Panc1 (cell line): ENCODE measurements at regions not wholly inside any gene's neighbourhood (a gene's known extent, or its start where the extent isn't known, plus 50 kb on each side); places are given as distances from the start of the nearest gene placed in this dataset.

ENCODE experiments used
- ATAC-seq: fragments of 200-7000 bp; cut with Tn5 transposase; 2 replicates; pipeline ENCODE4 v1.9.1; 2020; ENCODE audit warnings: mild to moderate bottlenecking, moderate library complexity
- BruUV-seq: library from RNA; stranded (reverse); fragments of 400-500 nt; replicated peaks from 2 replicates; lab custom pipeline; 2021; lab: Mats Ljungman, UMichigan
- CTCF ChIA-PET: fragments of 300-600 bp; sonication (Branson Sonifier 250); formaldehyde crosslinking; loops from one replicate; lab custom pipeline; 2022; ENCODE audit warnings: antibody characterized with exemption; lab: Charles Lee
- POLR2A ChIA-PET: fragments of 300-600 bp; sonication (Branson Sonifier 250); formaldehyde crosslinking; loops from one replicate; lab custom pipeline; 2022; ENCODE audit warnings: antibody characterized with exemption; lab: Charles Lee
- DNase-seq: peaks from one replicate; pipeline ENCODE4 v3.0.0-alpha.2; 2010; ENCODE audit warnings: low read depth, low spot score
- H3K27ac ChIP-seq: 2 replicates; pipeline ENCODE4 v1.5.1; 2011; ENCODE audit warnings: mild to moderate bottlenecking, low read length, inconsistent platforms
- H3K27me3 ChIP-seq: fragments of 200-500 bp; sonication (Bioruptor generic); 2 replicates; pipeline ENCODE4 v1.6.0; 2014; ENCODE audit warnings: low read length, inconsistent platforms; ENCODE audit not compliant: control insufficient read depth, insufficient read depth
- H3K36me3 ChIP-seq: fragments of 200-500 bp; sonication (Bioruptor generic); 2 replicates; pipeline ENCODE4 v1.5.1; 2014; ENCODE audit warnings: inconsistent platforms, mild to moderate bottlenecking, low read length, moderate library complexity; ENCODE audit not compliant: control insufficient read depth, insufficient read depth
- H3K4me1 ChIP-seq: 2 replicates; pipeline ENCODE4 v1.5.1; 2011; ENCODE audit warnings: inconsistent platforms, mild to moderate bottlenecking, low read length, moderate library complexity; ENCODE audit not compliant: control insufficient read depth, insufficient read depth
- H3K4me3 ChIP-seq, 2 experiments: 2 replicates each; pipeline ENCODE4 v1.5.1; 2011 to 2012; ENCODE audit warnings: low read depth in 2 of 2, low read length in 2 of 2, mild to moderate bottlenecking in 2 of 2, inconsistent platforms in 1 of 2, moderate library complexity in 1 of 2
- H3K9me3 ChIP-seq: fragments of 200-500 bp; sonication (Bioruptor generic); 2 replicates; pipeline ENCODE4 v1.5.1; 2014; ENCODE audit warnings: low read depth, mild to moderate bottlenecking, inconsistent platforms, low read length, moderate library complexity; ENCODE audit not compliant: control insufficient read depth, insufficient read depth
- CTCF ChIP-seq: fragments of 450-650 bp; IDR thresholded peaks from 2 replicates; pipeline ENCODE4 v1.5.1; 2017; ENCODE audit warnings: mild to moderate bottlenecking
- POLR2AphosphoS5 ChIP-seq: IDR thresholded peaks from 2 replicates; pipeline ENCODE4 v1.6.1; 2012; ENCODE audit warnings: mild to moderate bottlenecking, low read depth, low read length, moderate library complexity
- SIN3A ChIP-seq: IDR thresholded peaks from 2 replicates; pipeline ENCODE4 v1.6.1; 2012; ENCODE audit warnings: low read depth, mild to moderate bottlenecking, low read length, moderate library complexity, borderline replicate concordance; ENCODE audit not compliant: insufficient read depth
- TCF7L2 ChIP-seq: IDR thresholded peaks from 2 replicates; pipeline ENCODE4 v1.6.1; 2011; ENCODE audit warnings: mild to moderate bottlenecking, low read depth, low read length, inconsistent platforms
- in situ Hi-C: cut with HindIII; loops from 2 replicates; pipeline ENCODE4 v1.10.0; 2016; ENCODE audit warnings: low sequenced_read_pairs, low pct_unique_long_range_greater_than_20kb
- intact Hi-C: fragments of 100-400 bp; cut with micrococcal nuclease; formaldehyde crosslinking; loops from one replicate; pipeline ENCODE4 v1.10.0; 2022; ENCODE audit not compliant: unreplicated experiment
- TF ChIP-seq, protein P1 (sequence below), 2 experiments: IDR thresholded peaks; 2 replicates each; pipeline ENCODE4 v1.6.1; 2011 to 2012; ENCODE audit warnings: low read depth in 2 of 2, control low read depth in 1 of 2, low read length in 1 of 2, mild to moderate bottlenecking in 1 of 2, moderate library complexity in 1 of 2; ENCODE audit not compliant: insufficient read depth in 1 of 2

- H3K4me1 ChIP-seq, result peaks cover 3% of the 10 kb centered on the region; the same call in 1 of the 2 replicates
- DNase-seq, result no peak
Observed at GRCh38 chr2:240350006-240350355, 85.5 kb upstream of the GPC1 start.

GRCh38 chr2:240350696-240351087 is 84.8 kb upstream of the GPC1 start:
- Histone ChIP-seq H3K4me3 (no peak overlapping the region), H3K36me3 (no peaks in the 10 kb centered on the region), H3K4me1 (peaks cover 3% of the 10 kb centered on the region; the same call in 1 of the 2 replicates), H3K27ac (no peak overlapping the region), H3K27me3 (no peaks in the 10 kb centered on the region), H3K9me3 (no peaks in the 10 kb centered on the region)
- TF ChIP-seq SIN3A (no peak), TCF7L2 (no peak), POLR2AphosphoS5 (no peak), CTCF (no peak)
- TF ChIP-seq, protein P1, sequence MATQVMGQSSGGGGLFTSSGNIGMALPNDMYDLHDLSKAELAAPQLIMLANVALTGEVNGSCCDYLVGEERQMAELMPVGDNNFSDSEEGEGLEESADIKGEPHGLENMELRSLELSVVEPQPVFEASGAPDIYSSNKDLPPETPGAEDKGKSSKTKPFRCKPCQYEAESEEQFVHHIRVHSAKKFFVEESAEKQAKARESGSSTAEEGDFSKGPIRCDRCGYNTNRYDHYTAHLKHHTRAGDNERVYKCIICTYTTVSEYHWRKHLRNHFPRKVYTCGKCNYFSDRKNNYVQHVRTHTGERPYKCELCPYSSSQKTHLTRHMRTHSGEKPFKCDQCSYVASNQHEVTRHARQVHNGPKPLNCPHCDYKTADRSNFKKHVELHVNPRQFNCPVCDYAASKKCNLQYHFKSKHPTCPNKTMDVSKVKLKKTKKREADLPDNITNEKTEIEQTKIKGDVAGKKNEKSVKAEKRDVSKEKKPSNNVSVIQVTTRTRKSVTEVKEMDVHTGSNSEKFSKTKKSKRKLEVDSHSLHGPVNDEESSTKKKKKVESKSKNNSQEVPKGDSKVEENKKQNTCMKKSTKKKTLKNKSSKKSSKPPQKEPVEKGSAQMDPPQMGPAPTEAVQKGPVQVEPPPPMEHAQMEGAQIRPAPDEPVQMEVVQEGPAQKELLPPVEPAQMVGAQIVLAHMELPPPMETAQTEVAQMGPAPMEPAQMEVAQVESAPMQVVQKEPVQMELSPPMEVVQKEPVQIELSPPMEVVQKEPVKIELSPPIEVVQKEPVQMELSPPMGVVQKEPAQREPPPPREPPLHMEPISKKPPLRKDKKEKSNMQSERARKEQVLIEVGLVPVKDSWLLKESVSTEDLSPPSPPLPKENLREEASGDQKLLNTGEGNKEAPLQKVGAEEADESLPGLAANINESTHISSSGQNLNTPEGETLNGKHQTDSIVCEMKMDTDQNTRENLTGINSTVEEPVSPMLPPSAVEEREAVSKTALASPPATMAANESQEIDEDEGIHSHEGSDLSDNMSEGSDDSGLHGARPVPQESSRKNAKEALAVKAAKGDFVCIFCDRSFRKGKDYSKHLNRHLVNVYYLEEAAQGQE (IDR thresholded peaks at IDR 0.05; ENCODE audit: insufficient read depth in 1 of 2, low read depth in 2 of 2, low read length in 1 of 2), result no peak
- ATAC-seq, result no peak
- ChIA-PET CTCF (no interaction called here), POLR2A (no interaction called here)
- DNase-seq, result no peak
- BruUV-seq, result no TSS peak
- in situ Hi-C loops, result no loop called here
- intact Hi-C loops, result no loop called here

More at GRCh38 chr2:240350006-240350355, 85.5 kb upstream of the GPC1 start:
- H3K9me3 ChIP-seq, result no peaks in the 10 kb centered on the region
- POLR2A ChIA-PET, result interaction anchor here (0.6 kb wide), 1 partner anchor 52 kb away, joined by 3 read pairs; no protein-coding TSS in a partner anchor
- CTCF ChIA-PET, result no interaction called here
- BruUV-seq, result no TSS peak
- in situ Hi-C loops, result no loop called here
- no peaks in the 10 kb centered on the region for H3K27me3 ChIP-seq
- no peak for ATAC-seq
- TF ChIP-seq SIN3A (no peak), CTCF (no peak), TCF7L2 (no peak)
- no peaks in the 10 kb centered on the region for H3K36me3 ChIP-seq
- H3K27ac ChIP-seq, result no peak overlapping the region
- no peak overlapping the region for H3K4me3 ChIP-seq
- intact Hi-C loops, result no loop called here
